Muscle of back (tissue), 3 donors: ENCODE measurements at regions not wholly inside any gene's neighbourhood (a gene's known extent, or its start where the extent isn't known, plus 50 kb on each side); places are given as distances from the start of the nearest gene placed in this dataset.
"Not testable (repeated sequence)": the region's sequence is repeated elsewhere in the genome, so short reads cannot be mapped to it uniquely, and the experiment has no call there.

Experiments
- DNase-seq, 3 donors: peaks; one replicate each; pipeline versions ENCODE4 v3.0.0 to v3.0.0-alpha.2; 2013

- peak in 1 of 3 donors; percentile 22 for DNase-seq
Measured at GRCh38 chr12:25384038-25384892, 133.5 kb upstream of the KRAS start.

- peak in 1 of 3 donors; percentile 47 for DNase-seq
Measured at GRCh38 chr12:25382311-25383106, 131.8 kb upstream of the KRAS start.

DNA sequence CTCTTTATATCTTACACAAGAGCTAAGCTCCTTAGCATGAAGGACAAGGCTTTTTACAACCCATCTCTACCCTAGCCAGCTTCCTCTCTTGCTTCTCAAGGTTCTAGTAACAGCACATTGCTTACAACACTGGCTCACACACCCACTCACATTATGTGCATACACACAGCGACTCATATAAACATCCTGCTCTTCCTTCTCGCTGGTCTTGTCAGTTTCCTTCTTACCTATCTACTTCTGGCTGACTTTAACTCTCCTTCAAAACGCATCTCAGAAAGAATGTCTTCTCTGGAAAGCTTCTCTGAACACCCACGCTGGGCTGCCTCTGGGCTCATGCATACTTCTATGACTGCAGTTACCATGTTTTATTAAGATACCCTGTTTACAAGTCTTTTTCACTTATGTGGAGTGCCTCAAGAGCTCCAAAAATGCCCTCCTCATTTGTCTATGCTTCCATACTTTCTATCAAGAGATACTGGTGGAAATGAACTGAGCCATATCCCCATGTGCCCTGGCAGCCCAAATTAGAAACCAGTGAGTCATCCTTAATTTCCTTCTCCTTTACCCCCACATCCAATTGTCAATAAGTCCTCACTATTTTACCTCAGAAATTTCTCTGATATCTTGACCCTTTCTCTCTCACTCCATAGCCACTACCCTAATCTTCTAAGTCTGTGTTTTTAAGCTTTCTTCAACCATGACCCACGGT is 126.9 kb upstream of the KRAS start:
- no peak for DNase-seq

DNA sequence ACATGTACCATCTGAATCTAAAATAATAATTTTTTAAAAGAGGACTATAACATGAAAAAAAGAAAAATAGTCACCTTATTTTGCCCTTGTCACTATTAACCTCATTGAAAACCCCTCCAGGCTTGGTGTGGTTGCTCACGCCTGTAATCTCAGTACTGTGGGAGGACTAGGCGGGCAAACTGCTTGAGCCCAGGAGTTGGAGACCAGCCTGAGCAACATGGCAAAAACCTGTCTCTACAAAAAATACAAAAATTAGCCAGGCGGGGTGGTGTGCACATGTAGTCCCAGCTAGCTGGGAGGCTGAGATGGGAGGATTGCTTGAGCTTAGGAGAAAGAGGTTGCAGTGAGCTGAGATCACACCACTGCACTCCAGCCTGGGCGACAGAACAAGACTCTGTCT is 126.3 kb upstream of the KRAS start:
- DNase-seq, result no peak

- DNase-seq, result no peak
Measured at GRCh38 chr12:25376407-25376806, 125.7 kb upstream of the KRAS start.

GRCh38 chr12:25372969-25373817 is 122.5 kb upstream of the KRAS start:
- no peak for DNase-seq

DNA sequence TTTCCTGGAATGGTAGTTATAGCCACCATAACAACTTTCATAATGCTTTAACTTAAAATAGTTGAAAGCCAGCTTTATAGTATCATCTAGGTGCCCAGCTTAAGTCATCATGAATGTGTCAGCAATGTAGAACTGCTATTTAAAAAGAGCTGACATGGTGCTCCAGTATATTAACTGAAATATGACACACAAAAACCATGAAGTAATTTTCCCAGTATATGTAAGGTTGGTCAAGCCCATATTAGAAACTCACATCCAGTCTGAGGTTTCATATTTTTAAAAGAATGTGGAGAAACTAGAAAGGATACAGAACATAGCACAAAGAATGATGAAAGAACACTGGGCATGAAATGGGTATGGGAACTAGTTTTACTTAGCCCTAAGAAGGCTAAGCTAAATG is 121.3 kb upstream of the KRAS start:
- DNase-seq, result no peak

GRCh38 chr12:25368557-25368956 is 117.8 kb upstream of the KRAS start:
- DNase-seq, result no peak

GRCh38 chr12:25366122-25366521 is 115.4 kb upstream of the KRAS start:
- DNase-seq, result peak in 1 of 3 donors; percentile 51

DNA sequence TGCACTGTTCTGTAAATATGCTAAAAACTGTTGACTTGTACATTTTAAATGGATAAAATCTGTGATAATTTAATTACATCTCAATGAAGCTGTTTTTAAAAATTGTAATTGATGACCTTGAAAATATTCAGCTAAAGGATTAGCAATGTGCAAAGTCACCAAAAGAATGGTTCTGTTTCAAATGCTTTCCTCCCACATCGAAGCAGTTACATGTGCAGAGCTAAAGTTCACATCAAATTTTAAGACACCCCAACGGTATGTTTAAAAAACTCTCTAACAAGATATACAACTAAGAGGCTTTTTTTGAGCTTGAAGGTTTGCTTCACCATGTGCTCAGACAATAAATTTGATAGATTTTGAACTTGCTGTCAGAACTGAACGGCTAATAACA is 114.6 kb upstream of the KRAS start:
- DNase-seq, result peak in 1 of 3 donors; percentile 39

- DNase-seq, result no peak
Measured at GRCh38 chr12:25364529-25365339, 114.0 kb upstream of the KRAS start.

- DNase-seq, result no peak
Measured at GRCh38 chr12:25362646-25363045, 111.9 kb upstream of the KRAS start.

DNA sequence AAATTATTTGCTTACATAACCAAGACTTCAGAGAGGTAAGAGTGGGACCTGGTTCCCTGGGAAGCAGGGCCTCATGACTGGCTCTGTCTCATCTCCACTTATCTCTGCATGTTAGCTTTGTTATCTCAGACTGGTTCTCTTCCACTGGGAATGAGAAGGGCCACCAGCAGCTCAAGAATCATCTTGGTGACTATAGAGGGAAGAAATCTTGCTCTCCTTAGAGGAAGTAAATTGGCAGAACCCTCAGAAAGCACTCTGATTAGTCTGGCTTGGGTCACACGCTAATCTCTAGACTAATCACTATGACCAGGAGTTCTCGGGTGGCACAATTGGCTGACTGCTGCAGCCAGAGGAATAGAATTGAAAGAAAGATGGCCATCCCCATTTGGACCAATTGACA is 110.8 kb upstream of the KRAS start:
- no peak for DNase-seq

GRCh38 chr12:25357595-25357994 is 106.9 kb upstream of the KRAS start:
- DNase-seq, result no peak

- DNase-seq, result not testable (repeated sequence)
Measured at GRCh38 chr12:25352942-25353341, 102.2 kb upstream of the KRAS start.

- DNase-seq, result peak in 1 of 3 donors; percentile 54
Measured at GRCh38 chr12:25352083-25352918, 101.6 kb upstream of the KRAS start.

DNA sequence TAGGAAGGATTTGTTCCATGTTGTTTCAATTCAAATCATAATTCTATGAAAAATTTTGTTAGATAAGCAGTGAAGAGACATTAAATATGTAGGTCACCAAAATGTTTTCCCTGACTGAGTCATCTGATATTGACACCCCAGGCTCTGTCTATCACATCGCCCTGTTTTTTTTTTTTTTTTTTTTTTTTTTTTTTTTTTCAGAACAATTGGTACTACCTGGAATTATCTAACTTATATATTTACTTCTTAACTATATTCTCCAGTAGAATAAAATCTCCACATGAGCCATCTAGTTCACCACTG is 97.8 kb upstream of the KRAS start:
- no peak for DNase-seq

DNA sequence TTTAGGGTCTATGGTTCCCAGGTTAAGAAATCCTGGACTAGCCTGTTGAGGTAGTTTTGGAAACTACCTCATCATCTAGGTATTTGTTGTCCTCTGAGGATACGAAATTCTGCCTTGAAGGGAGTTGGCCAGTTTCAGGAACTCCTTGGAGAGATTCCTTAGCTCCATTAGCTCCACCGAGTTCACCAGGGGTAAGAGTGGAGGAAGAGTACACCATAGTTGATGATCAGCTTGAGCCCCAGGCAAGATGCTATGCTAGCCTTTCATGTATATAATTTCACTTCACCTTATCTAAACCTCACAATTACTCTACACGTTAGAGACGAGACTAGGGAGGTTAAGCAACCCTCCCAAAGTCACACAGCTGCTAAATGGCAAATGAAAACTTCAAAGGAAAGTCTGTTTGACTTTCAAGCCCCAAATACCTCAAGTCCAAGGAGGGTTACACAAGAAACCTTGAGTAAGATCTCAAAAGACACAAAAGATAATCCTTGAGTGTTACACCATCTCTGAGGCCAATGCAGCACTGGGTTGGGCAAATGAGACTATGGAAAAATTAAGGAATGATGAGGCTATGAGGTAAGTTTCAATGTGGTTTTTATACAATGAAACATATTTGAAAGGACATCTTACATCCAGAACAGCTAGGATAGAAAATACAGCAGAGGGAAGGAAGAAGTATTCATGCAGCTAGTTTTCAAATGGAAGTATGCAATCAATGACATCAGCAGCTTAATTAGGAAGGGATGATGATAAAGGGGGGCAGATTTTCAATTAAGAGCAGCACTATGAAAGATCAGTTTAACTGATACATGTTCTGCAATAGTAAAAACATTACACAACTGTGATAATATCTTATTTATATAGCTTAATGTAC is 97.2 kb upstream of the KRAS start:
- DNase-seq, result no peak

DNA sequence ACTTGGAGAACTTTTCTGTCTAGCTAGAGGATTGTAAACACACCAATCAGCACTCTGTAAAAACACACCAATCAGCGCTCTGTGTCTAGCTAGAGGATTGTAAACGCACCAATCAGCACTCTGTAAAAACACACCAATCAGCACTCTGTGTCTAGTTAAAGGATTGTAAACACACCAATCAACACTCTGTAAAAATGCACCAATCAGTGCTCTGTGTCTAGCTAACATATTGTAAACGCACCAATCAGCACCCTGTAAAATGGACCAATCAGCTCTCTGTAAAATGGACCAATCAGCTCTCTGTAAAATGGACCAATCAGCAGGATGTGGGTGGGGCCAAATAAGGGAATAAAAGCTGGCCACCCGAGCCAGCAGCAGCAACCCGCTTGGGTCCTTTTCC is 91.1 kb upstream of the KRAS start:
- DNase-seq, result not testable (repeated sequence)
